Keratinocyte (primary cell): ENCODE measurements at regions not wholly inside any gene's neighbourhood (a gene's known extent, or its start where the extent isn't known, plus 50 kb on each side); places are given as distances from the start of the nearest gene placed in this dataset.

ENCODE experiments used
- DNase-seq: peaks from one replicate; pipeline ENCODE4 v3.0.0-alpha.2; 2011; ENCODE audit warnings: low read depth, missing footprints, low spot score
- FAIRE-seq: peaks from 2 replicates; lab custom pipeline; 2011; peaks lifted over from hg19 to GRCh38; lab: Jason Lieb, UNC
- H2AFZ ChIP-seq: 2 replicates; pipeline ENCODE4 v1.6.0; 2012; ENCODE audit warnings: low read length, control low read depth, inconsistent platforms; ENCODE audit not compliant: control insufficient read depth
- H3K27ac ChIP-seq: 2 replicates; pipeline ENCODE4 v1.5.1; 2011; ENCODE audit warnings: low read length; ENCODE audit not compliant: control insufficient read depth, insufficient read depth
- H3K27me3 ChIP-seq: 3 replicates; pipeline ENCODE4 v1.6.0; 2011; ENCODE audit warnings: low read length; ENCODE audit not compliant: control insufficient read depth, insufficient read depth; ENCODE audit errors: extremely low read depth
- H3K36me3 ChIP-seq, 2 experiments: 2 replicates in 1 of 2; 3 replicates in 1 of 2; pipeline ENCODE4 v1.5.1; 2011; ENCODE audit warnings: low read length in 2 of 2, mild to moderate bottlenecking in 1 of 2; ENCODE audit not compliant: control insufficient read depth in 2 of 2, insufficient read depth in 2 of 2; ENCODE audit errors: extremely low read depth in 1 of 2
- H3K4me1 ChIP-seq: 3 replicates; pipeline ENCODE4 v1.5.1; 2011; ENCODE audit warnings: low read length; ENCODE audit not compliant: control insufficient read depth, insufficient read depth; ENCODE audit errors: extremely low read depth
- H3K4me2 ChIP-seq: 3 replicates; pipeline ENCODE4 v1.6.0; 2011; ENCODE audit warnings: low read depth, low read length; ENCODE audit not compliant: control insufficient read depth, insufficient read depth; ENCODE audit errors: extremely low read depth
- H3K4me3 ChIP-seq, 3 experiments: fragments of 200-600 bp in 1 of 3; sonication (generic) in 1 of 3; 2 replicates in 2 of 3; 3 replicates in 1 of 3; pipeline ENCODE4 v1.5.1; 2011 to 2016; ENCODE audit warnings: low read length in 3 of 3, mild to moderate bottlenecking in 3 of 3, control low read depth in 2 of 3, inconsistent platforms in 1 of 3, low read depth in 1 of 3, mixed read lengths in 1 of 3, mixed run types in 1 of 3, moderate library complexity in 1 of 3; ENCODE audit not compliant: control insufficient read depth in 2 of 3, insufficient read depth in 2 of 3; ENCODE audit errors: extremely low read depth in 1 of 3
- H3K79me2 ChIP-seq: 2 replicates; pipeline ENCODE4 v1.6.0; 2012; ENCODE audit warnings: low read length; ENCODE audit not compliant: control insufficient read depth, insufficient read depth
- H3K9ac ChIP-seq: 3 replicates; pipeline ENCODE4 v1.6.0; 2011; ENCODE audit warnings: low read length; ENCODE audit not compliant: control insufficient read depth, insufficient read depth; ENCODE audit errors: extremely low read depth
- H3K9me1 ChIP-seq: 3 replicates; pipeline ENCODE4 v1.6.0; 2011; ENCODE audit warnings: low read length; ENCODE audit not compliant: control insufficient read depth, insufficient read depth; ENCODE audit errors: extremely low read depth
- H3K9me3 ChIP-seq: 2 replicates; pipeline ENCODE4 v1.5.1; 2012; ENCODE audit warnings: low read depth, low read length; ENCODE audit not compliant: control insufficient read depth
- H4K20me1 ChIP-seq: 3 replicates; pipeline ENCODE4 v1.6.0; 2011; ENCODE audit warnings: low read length; ENCODE audit not compliant: control insufficient read depth, insufficient read depth; ENCODE audit errors: extremely low read depth
- CTCF ChIP-seq, 3 experiments: IDR thresholded peaks in 1 of 3; conservative IDR thresholded peaks in 1 of 3; optimal IDR thresholded peaks in 1 of 3; 2 replicates in 2 of 3; 3 replicates in 1 of 3; pipeline versions ENCODE3 to v1.5.1; 2011; ENCODE audit warnings: low read length in 3 of 3, mild to moderate bottlenecking in 3 of 3, moderate library complexity in 2 of 3, control low read depth in 1 of 3, inconsistent platforms in 1 of 3; ENCODE audit not compliant: insufficient read depth in 2 of 3; ENCODE audit errors: extremely low read depth in 1 of 3
- EZH2 ChIP-seq: IDR thresholded peaks from one replicate; pipeline ENCODE4 v1.6.1; 2012; ENCODE audit warnings: inconsistent platforms, mild to moderate bottlenecking, low read length, moderate library complexity
- dilution Hi-C: fragments of 300-500 bp; cut with MboI; formaldehyde crosslinking; loops from one replicate; pipeline ENCODE4 v1.7.0; 2020; ENCODE audit warnings: low sequenced_read_pairs; ENCODE audit not compliant: extremely low pct_ligation_motif_present

- H2AFZ ChIP-seq = no peak overlapping the region
- H3K4me3 ChIP-seq = no peak overlapping the region
- no peak overlapping the region for H3K9ac ChIP-seq
- H3K27me3 ChIP-seq = no peaks in the 10 kb centered on the region
- H3K4me2 ChIP-seq = no peak overlapping the region
- no peaks in the 10 kb centered on the region for H3K9me1 ChIP-seq
- no peaks in the 10 kb centered on the region for H3K36me3 ChIP-seq
- H3K27ac ChIP-seq = no peak overlapping the region
- no peak for FAIRE-seq
- TF ChIP-seq CTCF (optimal IDR thresholded peaks at IDR 0.05 in 1 of 3, IDR thresholded peaks at IDR 0.05 in 1 of 3, conservative IDR thresholded peaks at IDR 0.05 in 1 of 3; ENCODE audit: extremely low read depth in 1 of 3, insufficient read depth in 2 of 3, low read length in 3 of 3) (no peak), EZH2 (no peak)
- peaks cover 17% of the 10 kb centered on the region for H3K4me1 ChIP-seq
- no peak for DNase-seq
- no peaks in the 10 kb centered on the region for H3K79me2 ChIP-seq
- no peaks in the 10 kb centered on the region for H3K9me3 ChIP-seq
- dilution Hi-C loops = no loop called here
- no peaks in the 10 kb centered on the region for H4K20me1 ChIP-seq
Observed at GRCh38 chr6:147078106-147078505, 126.1 kb upstream of the STXBP5 start.

- Histone ChIP-seq H3K79me2 (no peaks in the 10 kb centered on the region), H3K27me3 (no peaks in the 10 kb centered on the region), H3K27ac (no peak overlapping the region), H2AFZ (no peak overlapping the region), H3K4me1 (peaks cover 17% of the 10 kb centered on the region), H3K4me2 (no peak overlapping the region), H3K36me3 (no peaks in the 10 kb centered on the region), H3K9ac (no peak overlapping the region), H3K9me3 (no peaks in the 10 kb centered on the region), H3K9me1 (no peaks in the 10 kb centered on the region), H3K4me3 (no peak overlapping the region), H4K20me1 (no peaks in the 10 kb centered on the region)
- dilution Hi-C loops = no loop called here
- no peak for FAIRE-seq
- no peak for DNase-seq
- TF ChIP-seq EZH2 (no peak), CTCF (optimal IDR thresholded peaks at IDR 0.05 in 1 of 3, IDR thresholded peaks at IDR 0.05 in 1 of 3, conservative IDR thresholded peaks at IDR 0.05 in 1 of 3; ENCODE audit: extremely low read depth in 1 of 3, insufficient read depth in 2 of 3, low read length in 3 of 3) (no peak)
Observed at GRCh38 chr6:147078602-147079001, 125.6 kb upstream of the STXBP5 start.
